HPDE6-E6E7 (cell line): ENCODE measurements at regions not wholly inside any gene's neighbourhood (a gene's known extent, or its start where the extent isn't known, plus 50 kb on each side); places are given as distances from the start of the nearest gene placed in this dataset.
"Not testable (repeated sequence)": the region's sequence is repeated elsewhere in the genome, so short reads cannot be mapped to it uniquely, and the experiment has no call there.

Source experiments
- DNase-seq: peaks from one replicate; pipeline ENCODE4 v3.0.0; 2011; ENCODE audit warnings: missing footprints; ENCODE audit errors: extremely low spot score

- DNase-seq: no peak
Measured at GRCh38 chr3:55297245-55297644, 189.9 kb downstream of the WNT5A start.

DNA sequence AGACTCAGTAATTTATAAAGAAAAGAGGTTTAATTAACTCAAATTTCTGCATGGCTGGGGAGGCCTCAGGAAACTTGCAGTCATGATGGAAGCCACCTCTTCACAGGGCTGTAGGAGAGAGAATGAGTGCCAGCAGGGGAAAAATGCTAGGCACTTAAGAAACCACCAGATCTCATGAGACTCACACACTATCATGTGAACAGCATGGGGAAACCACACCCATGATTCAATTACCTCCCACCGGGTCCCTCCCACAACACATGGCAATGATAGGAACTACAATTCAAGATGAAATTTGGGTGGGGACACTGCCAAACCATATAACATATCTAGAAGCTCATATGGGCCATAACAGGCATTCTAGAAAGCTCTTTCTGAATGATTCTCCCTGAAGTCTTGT lies 190.3 kb downstream of the WNT5A start:
- no peak for DNase-seq

- no peak for DNase-seq
Measured at GRCh38 chr3:55296030-55296429, 191.1 kb downstream of the WNT5A start.

DNA sequence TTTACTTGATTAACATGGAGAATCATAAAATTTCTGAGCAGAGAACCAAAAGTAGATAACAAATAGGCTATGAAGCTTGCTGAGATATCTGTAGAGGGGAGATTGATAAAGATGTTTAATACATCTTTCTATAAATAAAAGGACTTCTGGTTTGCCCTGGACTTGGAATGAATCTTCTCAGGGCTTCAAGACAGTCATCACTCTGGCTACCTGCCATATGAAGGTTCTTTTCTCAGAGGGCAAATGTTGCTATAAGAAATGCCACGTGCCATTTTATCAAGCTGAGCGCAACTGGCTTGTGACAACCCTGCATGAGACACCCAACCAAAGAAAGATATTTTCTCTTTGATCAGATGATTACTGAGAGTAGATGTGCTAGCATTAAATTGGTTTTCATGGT lies 192.5 kb downstream of the WNT5A start:
- DNase-seq: no peak

- DNase-seq: no peak
Measured at GRCh38 chr3:55292360-55292759, 194.7 kb downstream of the WNT5A start.

DNA sequence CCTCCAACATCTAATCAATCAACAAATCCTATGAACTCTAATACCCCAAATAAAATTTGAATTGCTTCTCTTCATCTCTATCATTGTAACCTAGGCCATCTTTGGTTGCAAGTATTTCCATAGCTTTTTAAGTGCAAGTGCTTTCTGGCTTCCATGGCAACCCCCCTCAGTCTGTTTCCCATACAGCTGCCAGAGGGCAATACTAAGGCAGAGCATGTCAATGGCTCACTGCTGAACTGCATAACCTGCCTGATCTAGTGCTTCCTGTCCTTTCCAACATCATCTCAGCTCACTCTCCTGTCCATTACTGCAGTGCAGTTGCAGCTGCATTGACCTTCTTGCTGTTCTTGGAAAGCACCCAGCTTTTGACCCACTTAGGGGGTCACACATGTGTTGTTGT lies 198.4 kb downstream of the WNT5A start:
- DNase-seq: no peak

- DNase-seq: no peak
Measured at GRCh38 chr3:55286693-55287092, 200.4 kb downstream of the WNT5A start.

GRCh38 chr3:55285156-55285555 lies 201.9 kb downstream of the WNT5A start:
- DNase-seq: no peak

GRCh38 chr3:55283441-55283925 lies 203.6 kb downstream of the WNT5A start:
- DNase-seq: no peak

- DNase-seq: no peak
Measured at GRCh38 chr3:55282994-55283393, 204.1 kb downstream of the WNT5A start.

GRCh38 chr3:55272031-55272645 lies 215.0 kb downstream of the WNT5A start:
- DNase-seq: no peak

GRCh38 chr3:55271549-55271948 lies 215.6 kb downstream of the WNT5A start:
- DNase-seq: no peak

- DNase-seq: no peak
Measured at GRCh38 chr3:55270976-55271375, 216.1 kb downstream of the WNT5A start.

DNA sequence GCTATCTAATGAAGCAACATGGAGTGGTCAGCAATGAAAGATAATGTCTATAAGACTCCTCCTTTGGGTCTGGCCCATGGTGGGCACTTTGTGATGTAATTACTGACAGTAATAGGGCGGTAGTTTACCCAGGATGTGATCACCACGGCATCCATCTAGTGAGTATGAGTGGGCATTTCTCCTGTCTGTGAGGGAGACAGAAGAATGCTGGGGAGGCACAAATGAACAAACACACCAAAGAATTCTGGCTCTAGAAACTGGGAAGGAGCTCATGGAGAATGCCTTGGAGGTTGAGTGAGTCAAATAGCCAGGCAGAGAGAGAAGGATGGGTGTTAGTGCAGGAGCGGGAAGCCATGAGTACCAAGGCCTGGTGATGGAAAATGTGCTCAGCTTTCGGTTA lies 217.5 kb downstream of the WNT5A start:
- DNase-seq: no peak

- DNase-seq: no peak
Measured at GRCh38 chr3:55269096-55269495, 218.0 kb downstream of the WNT5A start.

- DNase-seq: no peak
Measured at GRCh38 chr3:55267206-55267930, 219.7 kb downstream of the WNT5A start.

DNA sequence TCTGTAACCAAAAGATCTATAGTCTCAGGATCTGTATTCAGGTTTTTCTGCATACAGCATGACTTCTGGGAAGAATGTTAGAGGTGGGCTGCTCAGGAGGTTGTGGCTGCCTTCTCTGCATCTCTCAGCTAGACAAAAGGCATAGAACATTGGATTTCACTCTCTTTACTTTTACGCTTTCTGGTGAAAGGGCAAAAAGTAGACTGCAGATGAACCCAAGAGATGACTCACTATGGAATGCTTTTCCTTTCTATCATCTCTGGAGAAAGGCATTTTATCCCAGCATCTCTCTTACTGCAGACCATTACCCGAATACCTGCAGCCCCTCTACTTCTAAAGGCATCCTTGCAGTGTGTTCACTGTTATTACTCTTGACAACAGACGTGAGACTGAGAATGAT lies 222.2 kb downstream of the WNT5A start:
- no peak for DNase-seq

GRCh38 chr3:55252921-55253320 lies 234.2 kb downstream of the WNT5A start:
- no peak for DNase-seq

DNA sequence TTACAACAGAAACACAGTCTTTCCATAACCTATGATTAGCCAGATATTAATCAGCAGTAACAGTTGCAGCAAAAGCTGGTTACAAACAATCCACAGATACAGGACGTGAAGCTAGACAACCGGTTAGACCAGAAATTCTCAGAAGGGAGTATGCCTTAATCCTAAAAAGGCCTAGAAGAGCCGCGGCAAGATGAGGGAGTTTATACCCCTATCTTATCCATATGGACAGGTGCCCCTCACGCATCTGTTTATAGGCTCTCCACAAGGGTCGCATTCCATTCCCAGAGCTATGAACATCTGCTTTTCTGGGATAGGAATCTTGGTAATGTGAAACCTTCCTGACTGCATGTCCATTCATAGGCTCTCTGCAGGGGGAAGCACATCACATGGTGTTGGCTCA lies 237.9 kb downstream of the WNT5A start:
- DNase-seq: not testable (repeated sequence)

DNA sequence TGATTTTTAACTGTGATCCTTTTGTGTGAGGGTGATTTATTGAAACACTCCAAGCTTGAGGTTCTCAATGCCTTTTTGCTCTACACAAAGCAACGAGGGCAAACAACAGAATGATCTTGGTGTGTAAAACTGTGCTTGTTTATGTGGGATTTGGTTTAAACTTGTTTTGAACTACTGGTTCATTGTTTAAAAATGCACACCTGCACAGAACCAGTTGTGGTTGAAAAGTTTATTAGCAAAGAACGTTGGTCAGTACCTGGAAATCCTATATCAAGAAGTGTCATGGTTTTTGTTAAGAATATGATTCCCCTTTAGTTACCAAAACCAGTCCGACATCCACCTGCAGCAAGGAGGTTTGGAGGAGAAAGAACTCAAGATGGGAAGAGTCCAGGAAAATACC lies 239.4 kb downstream of the WNT5A start:
- DNase-seq: no peak

- DNase-seq: no peak
Measured at GRCh38 chr3:55246033-55246432, 241.1 kb downstream of the WNT5A start.

DNA sequence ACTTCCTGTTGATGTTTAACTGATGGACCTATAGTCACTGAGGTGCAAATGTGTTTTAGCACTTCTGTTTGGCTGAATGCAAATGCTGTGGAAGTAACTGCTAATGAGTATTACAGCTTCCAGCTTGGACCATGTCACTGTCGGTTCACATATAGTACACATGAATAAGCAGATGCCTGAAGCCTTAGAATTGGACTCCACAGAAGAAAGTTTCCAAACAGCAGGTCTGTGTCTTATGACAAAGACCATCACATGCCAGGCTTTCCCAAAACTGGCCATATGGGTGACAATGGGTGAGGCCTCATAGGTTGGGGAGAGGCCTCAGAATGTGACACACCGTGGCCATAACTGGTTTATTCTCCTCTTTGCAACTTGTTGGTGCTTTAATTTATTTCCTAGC lies 241.8 kb downstream of the WNT5A start:
- DNase-seq: no peak

DNA sequence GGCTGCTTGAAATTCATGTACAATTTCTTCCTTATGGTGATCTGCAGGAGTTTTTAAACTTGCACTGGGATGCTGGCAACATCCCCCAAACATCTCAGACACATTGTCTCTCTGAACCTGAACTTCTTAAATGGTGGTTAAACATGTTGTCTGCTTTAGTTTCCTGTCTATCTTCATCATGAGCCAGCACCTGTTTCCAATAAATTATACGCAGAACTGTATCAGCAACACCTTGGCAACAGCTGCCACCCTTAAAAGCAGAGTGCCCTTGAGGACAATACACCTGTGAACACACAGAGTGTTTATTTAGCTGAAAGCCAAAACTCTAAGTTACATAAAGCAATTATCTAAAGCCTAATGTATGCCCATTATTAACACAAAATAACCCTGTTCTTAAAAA lies 242.9 kb downstream of the WNT5A start:
- DNase-seq: no peak

- no peak for DNase-seq
Measured at GRCh38 chr3:55243678-55244077, 243.4 kb downstream of the WNT5A start.
